ENCODE measurements at regions not wholly inside any gene's neighbourhood (a gene's known extent, or its start where the extent isn't known, plus 50 kb on each side); places are given as distances from the start of the nearest gene placed in this dataset.

GRCh38 chr20:47968541-47969310 lies 183.4 kb upstream of the SULF2 start:
- no peak for TF ChIP-seq CTCF (IDR thresholded peaks at IDR 0.05)

GRCh38 chr20:47964149-47964548 lies 178.9 kb upstream of the SULF2 start:
- no peak for TF ChIP-seq CTCF (IDR thresholded peaks at IDR 0.05)

- TF ChIP-seq CTCF (IDR thresholded peaks at IDR 0.05) = no peak
Observed at GRCh38 chr20:47963022-47963421, 177.7 kb upstream of the SULF2 start.

- no peak for TF ChIP-seq CTCF (IDR thresholded peaks at IDR 0.05)
Observed at GRCh38 chr20:47962286-47962963, 177.1 kb upstream of the SULF2 start.

GRCh38 chr20:47960769-47961541 lies 175.7 kb upstream of the SULF2 start:
- TF ChIP-seq CTCF (IDR thresholded peaks at IDR 0.05) = no peak

GRCh38 chr20:47960277-47960676 lies 175.0 kb upstream of the SULF2 start:
- TF ChIP-seq CTCF (IDR thresholded peaks at IDR 0.05) = no peak

GRCh38 chr20:47957135-47957534 lies 171.9 kb upstream of the SULF2 start:
- TF ChIP-seq CTCF (IDR thresholded peaks at IDR 0.05) = no peak
